Calu3 (cell line): ENCODE measurements at regions not wholly inside any gene's neighbourhood (a gene's known extent, or its start where the extent isn't known, plus 50 kb on each side); places are given as distances from the start of the nearest gene placed in this dataset.

ENCODE experiments used
- BruUV-seq: library from RNA; stranded (reverse); fragments of 400-500 nt; replicated peaks from 2 replicates; lab custom pipeline; 2021; lab: Mats Ljungman, UMichigan
- CTCF ChIA-PET: fragments of 300-600 bp; sonication (Branson Sonifier 250); formaldehyde crosslinking; loops from one replicate; lab custom pipeline; 2022; ENCODE audit warnings: antibody characterized with exemption; lab: Charles Lee
- DNase-seq: peaks from one replicate; pipeline ENCODE4 v3.0.0; 2022
- H3K27ac Mint-ChIP-seq: one replicate; pipeline ENCODE4 v1.8.0; 2022; ENCODE audit warnings: mixed read lengths; ENCODE audit not compliant: unreplicated experiment
- H3K27me3 Mint-ChIP-seq: one replicate; pipeline ENCODE4 v1.8.0; 2022; ENCODE audit warnings: mixed read lengths; ENCODE audit not compliant: unreplicated experiment
- H3K36me3 Mint-ChIP-seq: one replicate; pipeline ENCODE4 v1.8.0; 2022; ENCODE audit warnings: mild to moderate bottlenecking, moderate library complexity, mixed read lengths; ENCODE audit not compliant: insufficient read depth, unreplicated experiment
- H3K4me1 Mint-ChIP-seq: one replicate; pipeline ENCODE4 v1.8.0; 2022; ENCODE audit warnings: mild to moderate bottlenecking, low read depth, mixed read lengths; ENCODE audit not compliant: unreplicated experiment
- H3K4me3 Mint-ChIP-seq: one replicate; pipeline ENCODE4 v1.8.0; 2022; ENCODE audit warnings: mild to moderate bottlenecking, low read depth, moderate library complexity, mixed read lengths; ENCODE audit not compliant: unreplicated experiment
- H3K9me3 Mint-ChIP-seq: one replicate; pipeline ENCODE4 v1.8.0; 2022; ENCODE audit warnings: low read depth, mixed read lengths; ENCODE audit not compliant: unreplicated experiment
- intact Hi-C: fragments of 100-400 bp; cut with micrococcal nuclease; formaldehyde crosslinking; loops from one replicate; pipeline ENCODE4 v1.10.0; 2022; ENCODE audit not compliant: unreplicated experiment
- TF ChIP-seq, protein P1 (sequence below): fragments of 200-600 bp; IDR thresholded peaks from one replicate; pipeline ENCODE4 v1.8.0; 2022; ENCODE audit warnings: antibody characterized with exemption; ENCODE audit not compliant: unreplicated experiment

DNA sequence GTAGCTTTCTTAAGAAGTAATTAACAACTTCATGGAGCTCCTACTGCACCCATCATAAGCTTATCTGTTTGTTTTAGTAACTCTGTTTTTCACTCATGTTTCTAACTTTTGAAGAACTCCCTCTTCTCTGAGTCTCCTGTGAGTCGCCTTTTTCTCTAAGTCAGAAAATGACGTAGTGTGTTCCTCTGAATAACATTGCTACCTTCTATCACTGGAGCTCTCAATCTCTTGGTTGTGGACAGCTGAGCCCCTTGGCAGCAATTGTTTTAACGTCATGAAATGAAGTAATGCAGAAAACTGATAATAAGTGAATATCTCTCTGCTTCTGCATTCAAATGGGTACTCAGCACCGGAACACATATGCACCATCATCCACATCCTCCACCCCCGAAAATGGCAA, 433.3 kb upstream of the SALL3 start:
- TF ChIP-seq, protein P1, sequence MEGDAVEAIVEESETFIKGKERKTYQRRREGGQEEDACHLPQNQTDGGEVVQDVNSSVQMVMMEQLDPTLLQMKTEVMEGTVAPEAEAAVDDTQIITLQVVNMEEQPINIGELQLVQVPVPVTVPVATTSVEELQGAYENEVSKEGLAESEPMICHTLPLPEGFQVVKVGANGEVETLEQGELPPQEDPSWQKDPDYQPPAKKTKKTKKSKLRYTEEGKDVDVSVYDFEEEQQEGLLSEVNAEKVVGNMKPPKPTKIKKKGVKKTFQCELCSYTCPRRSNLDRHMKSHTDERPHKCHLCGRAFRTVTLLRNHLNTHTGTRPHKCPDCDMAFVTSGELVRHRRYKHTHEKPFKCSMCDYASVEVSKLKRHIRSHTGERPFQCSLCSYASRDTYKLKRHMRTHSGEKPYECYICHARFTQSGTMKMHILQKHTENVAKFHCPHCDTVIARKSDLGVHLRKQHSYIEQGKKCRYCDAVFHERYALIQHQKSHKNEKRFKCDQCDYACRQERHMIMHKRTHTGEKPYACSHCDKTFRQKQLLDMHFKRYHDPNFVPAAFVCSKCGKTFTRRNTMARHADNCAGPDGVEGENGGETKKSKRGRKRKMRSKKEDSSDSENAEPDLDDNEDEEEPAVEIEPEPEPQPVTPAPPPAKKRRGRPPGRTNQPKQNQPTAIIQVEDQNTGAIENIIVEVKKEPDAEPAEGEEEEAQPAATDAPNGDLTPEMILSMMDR, result no peak
- no peaks in the 10 kb centered on the region for H3K4me1 Mint-ChIP-seq
- H3K4me3 Mint-ChIP-seq, result no peak overlapping the region
- no TSS peak for BruUV-seq
- intact Hi-C loops, result no loop called here
- H3K27ac Mint-ChIP-seq, result no peak overlapping the region
- no peak for DNase-seq
- CTCF ChIA-PET, result no interaction called here
- no peaks in the 10 kb centered on the region for H3K36me3 Mint-ChIP-seq
- H3K27me3 Mint-ChIP-seq, result no peaks in the 10 kb centered on the region
- H3K9me3 Mint-ChIP-seq, result peaks cover 23% of the 10 kb centered on the region

DNA sequence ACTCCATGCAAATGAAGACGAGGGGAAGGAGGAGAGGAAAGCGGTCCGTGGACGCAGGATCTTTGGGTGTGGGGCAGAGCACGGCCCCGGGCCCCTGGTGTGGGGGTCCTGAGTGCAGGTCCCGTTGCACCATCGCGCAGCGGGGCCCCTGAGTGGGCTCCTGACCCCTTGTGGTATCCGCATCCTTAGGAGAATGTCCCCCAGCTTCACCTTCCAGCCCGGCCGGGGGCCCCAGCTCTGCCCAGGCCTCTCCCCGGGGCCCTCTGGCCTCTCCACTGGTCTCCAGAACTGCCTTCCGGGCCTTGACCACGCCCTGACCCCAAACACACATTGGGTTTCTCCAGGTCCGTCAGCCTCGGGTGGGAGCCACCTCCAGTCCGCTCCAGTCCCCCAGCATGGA, 431.8 kb upstream of the SALL3 start:
- CTCF ChIA-PET, result no interaction called here
- no peaks in the 10 kb centered on the region for H3K4me1 Mint-ChIP-seq
- BruUV-seq, result no TSS peak
- no peaks in the 10 kb centered on the region for H3K36me3 Mint-ChIP-seq
- peaks cover 25% of the 10 kb centered on the region for H3K9me3 Mint-ChIP-seq
- H3K4me3 Mint-ChIP-seq, result no peak overlapping the region
- DNase-seq, result no peak
- no peak overlapping the region for H3K27ac Mint-ChIP-seq
- TF ChIP-seq, protein P1, result no peak
- intact Hi-C loops, result no loop called here
- no peaks in the 10 kb centered on the region for H3K27me3 Mint-ChIP-seq

DNA sequence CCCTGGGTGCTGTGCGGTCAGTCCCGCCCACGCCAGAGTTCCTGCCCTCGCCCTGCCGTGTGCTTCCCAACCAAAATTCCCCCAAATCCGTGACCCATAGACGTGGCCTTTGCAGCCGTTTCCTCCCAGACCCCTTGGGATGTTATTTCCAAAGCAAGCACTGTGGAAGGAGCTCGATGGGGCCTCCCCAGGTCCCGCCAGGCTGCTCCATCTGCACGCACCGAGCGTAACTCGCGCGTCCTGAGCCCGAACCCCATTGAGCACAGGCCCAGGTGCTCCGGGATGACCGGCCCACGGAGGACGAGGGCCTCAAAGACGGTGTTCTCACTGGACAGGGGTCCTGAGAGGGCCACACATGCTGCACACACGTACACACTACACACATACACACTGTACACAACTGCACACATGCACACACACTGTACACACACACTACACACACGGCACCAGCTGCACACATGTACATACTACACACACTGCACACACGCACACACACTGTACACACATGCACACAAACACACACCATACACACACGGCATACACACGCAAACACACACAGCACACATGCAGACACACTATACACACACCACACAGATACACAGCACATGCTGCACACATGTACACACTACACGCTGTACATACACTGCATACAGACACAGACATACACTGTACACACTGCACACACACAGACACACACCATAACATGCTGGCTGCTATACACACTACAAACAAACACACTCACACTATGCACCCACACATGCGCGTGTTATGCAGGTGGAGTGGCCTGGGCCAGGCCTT, 431.2 kb upstream of the SALL3 start:
- no peak overlapping the region for H3K27ac Mint-ChIP-seq
- TF ChIP-seq, protein P1, result no peak
- intact Hi-C loops, result no loop called here
- DNase-seq, result no peak
- no peaks in the 10 kb centered on the region for H3K36me3 Mint-ChIP-seq
- CTCF ChIA-PET, result no interaction called here
- peaks cover 25% of the 10 kb centered on the region for H3K9me3 Mint-ChIP-seq
- no peaks in the 10 kb centered on the region for H3K27me3 Mint-ChIP-seq
- no peak overlapping the region for H3K4me3 Mint-ChIP-seq
- BruUV-seq, result no TSS peak
- no peaks in the 10 kb centered on the region for H3K4me1 Mint-ChIP-seq

DNA sequence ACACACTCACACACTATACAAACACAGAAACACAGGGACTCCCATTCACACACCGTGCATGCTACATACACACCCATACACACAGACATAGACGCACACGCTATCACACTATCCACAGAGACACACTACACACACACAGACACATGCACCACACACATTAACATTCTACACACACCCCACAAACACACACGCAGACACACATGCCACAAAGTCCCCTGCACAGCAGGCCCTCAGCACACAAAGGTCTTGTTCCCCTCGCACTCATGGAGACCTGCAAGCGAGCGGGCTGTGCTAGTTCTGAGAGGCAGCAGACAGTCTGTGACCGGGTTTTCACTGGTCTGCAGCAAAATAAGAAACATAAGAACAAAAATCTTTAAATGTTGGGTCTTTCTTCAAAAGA, 429.6 kb upstream of the SALL3 start:
- peaks cover 31% of the 10 kb centered on the region for H3K9me3 Mint-ChIP-seq
- BruUV-seq, result no TSS peak
- no peaks in the 10 kb centered on the region for H3K36me3 Mint-ChIP-seq
- H3K27me3 Mint-ChIP-seq, result no peaks in the 10 kb centered on the region
- H3K4me1 Mint-ChIP-seq, result no peaks in the 10 kb centered on the region
- no peak overlapping the region for H3K27ac Mint-ChIP-seq
- H3K4me3 Mint-ChIP-seq, result no peak overlapping the region
- CTCF ChIA-PET, result no interaction called here
- intact Hi-C loops, result no loop called here
- no peak for DNase-seq
- TF ChIP-seq, protein P1, result no peak
